ENCODE measurements at regions not wholly inside any gene's neighbourhood (a gene's known extent, or its start where the extent isn't known, plus 50 kb on each side); places are given as distances from the start of the nearest gene placed in this dataset.

DNA sequence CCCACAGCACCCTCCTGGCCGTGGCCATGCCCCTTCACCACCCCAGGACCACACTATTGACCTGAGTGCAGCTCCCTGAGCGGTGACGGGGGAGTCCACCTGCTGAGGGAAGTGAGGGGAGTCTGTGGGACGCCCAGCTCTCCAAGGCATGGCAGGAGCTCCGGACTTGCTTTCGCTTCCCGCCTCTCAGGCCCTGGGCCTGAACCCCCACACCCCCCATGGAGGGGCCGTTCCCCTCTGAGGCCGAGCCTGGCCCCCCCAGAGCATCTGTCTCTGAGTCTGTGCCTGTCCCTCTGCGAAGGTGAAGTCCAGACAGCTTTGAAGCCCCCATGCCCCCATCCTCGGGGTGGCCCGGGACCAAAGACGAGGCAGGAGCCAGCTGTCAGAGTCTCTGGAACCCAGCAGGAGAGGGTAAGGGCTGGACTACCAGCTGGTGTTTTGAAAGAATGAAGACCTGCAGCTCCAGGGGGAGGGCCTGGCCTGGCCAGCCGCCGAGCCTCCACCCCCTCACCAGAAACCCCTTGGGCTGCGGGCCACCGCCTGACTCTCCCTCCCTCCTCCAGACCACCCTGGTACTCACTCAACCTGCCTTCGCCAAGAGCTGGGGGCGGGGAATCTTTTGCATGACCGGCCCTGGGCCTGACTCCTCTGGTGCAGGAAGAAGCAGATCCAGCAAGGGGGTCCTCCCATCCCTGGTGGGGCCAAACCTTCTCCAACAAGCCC, 114.0 kb downstream of the PDGFA start:
- TF ChIP-seq EZH2 (IDR thresholded peaks at IDR 0.05; ENCODE audit: low read length, unreplicated experiment) (no peak), CTCF (conservative IDR thresholded peaks at IDR 0.05; ENCODE audit: low read depth, low read length) (no peak), EZH2phosphoT487 (IDR thresholded peaks at IDR 0.05; ENCODE audit: borderline replicate concordance, low read length) (no peak)
- Histone ChIP-seq H3K36me3 (ENCODE audit: low read depth, low read length) (no peaks in the 10 kb centered on the region), H3K27ac (ENCODE audit: low read length) (no peak overlapping the region), H3K4me3 (ENCODE audit: low read length) (no peak overlapping the region), H3K9me3 (ENCODE audit: low read length) (no peaks in the 10 kb centered on the region), H3K4me1 (ENCODE audit: insufficient read depth, low read length) (no peaks in the 10 kb centered on the region), H3K79me2 (ENCODE audit: low read length) (no peaks in the 10 kb centered on the region), H3K9me2 (replicated peaks; ENCODE audit: low read length) (no peaks in the 10 kb centered on the region), H4K20me1 (ENCODE audit: low read length) (no peaks in the 10 kb centered on the region), H2AFZ (ENCODE audit: low read length) (no peak overlapping the region), H3K9ac (ENCODE audit: low read length) (no peak overlapping the region), H3F3A (ENCODE audit: low read length, unreplicated experiment) (no peaks in the 10 kb centered on the region), H3K4me2 (ENCODE audit: low read length) (no peak overlapping the region), H3K27me3 (ENCODE audit: low read length) (peaks cover 51% of the 10 kb centered on the region)
- DNase-seq (no peak), ATAC-seq (no peak)
- BruUV-seq (replicated peaks): no TSS peak
- ChIA-PET CTCF (no interaction called here), POLR2A (ENCODE audit: unreplicated experiment) (no interaction called here)
- intact Hi-C loops (cut with micrococcal nuclease): no loop called here

GRCh38 chr7:407721-408539, 111.7 kb downstream of the PDGFA start:
- H4K20me1 ChIP-seq (ENCODE audit: low read length): no peaks in the 10 kb centered on the region
- H3K27me3 ChIP-seq (ENCODE audit: low read length): peaks cover 38% of the 10 kb centered on the region
- CTCF ChIA-PET: no interaction called here
- H3K27ac ChIP-seq (ENCODE audit: low read length): no peak overlapping the region
- H3K4me2 ChIP-seq (ENCODE audit: low read length): no peak overlapping the region
- H3K4me1 ChIP-seq (ENCODE audit: insufficient read depth, low read length): no peaks in the 10 kb centered on the region
- no peaks in the 10 kb centered on the region for H3K9me2 ChIP-seq (replicated peaks; ENCODE audit: low read length)
- H3K9ac ChIP-seq (ENCODE audit: low read length): no peak overlapping the region
- intact Hi-C loops (cut with micrococcal nuclease): no loop called here
- H2AFZ ChIP-seq (ENCODE audit: low read length): no peak overlapping the region
- no TSS peak for BruUV-seq (replicated peaks)
- H3F3A ChIP-seq (ENCODE audit: low read length, unreplicated experiment): no peaks in the 10 kb centered on the region
- DNase-seq (no peak), ATAC-seq (no peak)
- no peaks in the 10 kb centered on the region for H3K79me2 ChIP-seq (ENCODE audit: low read length)
- H3K36me3 ChIP-seq (ENCODE audit: low read depth, low read length): no peaks in the 10 kb centered on the region
- H3K9me3 ChIP-seq (ENCODE audit: low read length): no peaks in the 10 kb centered on the region
- no peak for TF ChIP-seq CTCF (conservative IDR thresholded peaks at IDR 0.05; ENCODE audit: low read depth, low read length)
- no peak for TF ChIP-seq EZH2 (IDR thresholded peaks at IDR 0.05; ENCODE audit: low read length, unreplicated experiment)
- TF ChIP-seq EZH2phosphoT487 (IDR thresholded peaks at IDR 0.05; ENCODE audit: borderline replicate concordance, low read length): no peak
- no peak overlapping the region for H3K4me3 ChIP-seq (ENCODE audit: low read length)
- POLR2A ChIA-PET (ENCODE audit: unreplicated experiment): no interaction called here
